GM21786 (cell line): ENCODE measurements at regions not wholly inside any gene's neighbourhood (a gene's known extent, or its start where the extent isn't known, plus 50 kb on each side); places are given as distances from the start of the nearest gene placed in this dataset.
"Not testable (repeated sequence)": the region's sequence is repeated elsewhere in the genome, so short reads cannot be mapped to it uniquely, and the experiment has no call there.

ENCODE experiments used
- ATAC-seq: cut with Tn5 transposase; IDR thresholded peaks from one replicate; pipeline ENCODE4 v1.9.1; 2021; ENCODE audit not compliant: unreplicated experiment

DNA sequence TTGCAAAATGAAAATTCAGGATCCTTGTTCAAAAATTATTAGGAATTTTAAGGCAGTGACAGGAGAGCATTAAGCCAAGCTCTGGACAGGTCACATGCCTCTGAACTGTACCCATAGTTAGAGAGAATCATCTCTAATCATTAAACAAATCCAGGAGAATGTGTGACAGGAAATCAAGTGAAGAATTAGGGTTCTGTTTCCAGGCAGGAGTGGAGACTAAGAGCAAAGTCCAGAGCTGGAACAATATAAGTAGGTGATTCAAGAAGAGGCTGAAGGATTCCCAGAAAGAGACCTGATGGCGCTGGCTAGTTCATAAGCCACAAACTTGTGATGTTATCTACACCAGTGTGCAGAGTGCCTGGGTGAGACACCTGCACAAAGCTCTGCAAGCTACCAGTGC is 104.6 kb upstream of the PRKG2 start:
- ATAC-seq: no peak

DNA sequence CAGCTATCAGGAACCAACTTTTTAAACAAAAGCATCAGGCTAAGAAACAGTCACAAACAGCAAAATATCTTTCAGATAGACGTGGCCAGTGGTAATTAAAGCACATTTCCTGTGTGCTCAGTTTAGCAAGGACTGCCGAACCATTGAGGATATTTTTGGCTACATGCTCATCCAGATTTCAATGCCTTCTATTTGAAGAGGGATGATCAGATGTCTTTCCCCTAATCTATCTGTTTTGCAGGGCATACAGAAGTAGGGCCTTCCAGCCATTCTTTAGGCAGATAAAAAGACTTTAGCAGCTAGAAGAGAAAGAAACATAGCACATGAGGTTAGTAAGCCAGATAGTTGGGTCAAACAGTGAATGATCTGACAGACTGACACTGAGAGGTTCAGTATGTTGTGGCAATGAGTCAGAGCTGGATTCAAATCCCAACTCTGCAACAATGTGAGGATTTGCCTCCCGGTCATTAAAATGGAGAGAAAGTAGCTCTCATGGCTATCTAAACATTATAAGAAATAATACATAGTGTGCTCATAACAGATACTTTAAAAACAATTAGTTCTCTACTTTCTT is 100.0 kb upstream of the PRKG2 start:
- ATAC-seq: no peak

DNA sequence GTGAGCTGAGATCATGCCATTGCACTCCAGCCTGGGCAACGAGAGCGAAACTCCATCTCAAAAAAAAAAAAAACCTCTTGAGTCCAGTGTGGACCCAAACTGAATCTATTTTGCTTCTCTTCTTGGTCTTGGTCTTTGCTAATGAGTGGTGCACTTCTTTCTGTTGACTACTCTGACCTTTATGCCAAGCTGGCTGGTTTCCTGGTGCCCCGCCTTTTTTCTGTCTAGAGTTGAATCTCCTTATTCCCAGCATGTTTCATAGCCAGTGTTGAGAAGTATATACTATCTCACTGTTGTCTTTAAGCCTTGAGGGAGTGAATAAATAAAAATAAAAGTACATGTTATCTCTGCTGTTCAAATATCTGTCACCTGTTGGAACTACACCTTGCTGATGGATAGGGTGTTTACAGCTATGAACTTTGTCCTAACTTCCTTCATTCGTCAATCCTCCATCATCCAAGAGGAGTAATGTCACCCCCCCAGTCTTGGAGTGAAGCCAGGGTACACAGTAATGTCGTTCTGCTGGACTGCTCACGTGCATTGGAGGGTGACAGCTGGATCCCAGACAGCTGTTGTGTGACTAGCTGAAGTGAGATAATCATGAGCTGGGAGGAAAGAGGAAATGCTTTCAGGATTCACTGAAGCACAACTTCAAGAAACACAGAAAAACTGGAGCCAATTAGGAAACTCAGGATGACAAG is 99.3 kb upstream of the PRKG2 start:
- ATAC-seq: no peak

DNA sequence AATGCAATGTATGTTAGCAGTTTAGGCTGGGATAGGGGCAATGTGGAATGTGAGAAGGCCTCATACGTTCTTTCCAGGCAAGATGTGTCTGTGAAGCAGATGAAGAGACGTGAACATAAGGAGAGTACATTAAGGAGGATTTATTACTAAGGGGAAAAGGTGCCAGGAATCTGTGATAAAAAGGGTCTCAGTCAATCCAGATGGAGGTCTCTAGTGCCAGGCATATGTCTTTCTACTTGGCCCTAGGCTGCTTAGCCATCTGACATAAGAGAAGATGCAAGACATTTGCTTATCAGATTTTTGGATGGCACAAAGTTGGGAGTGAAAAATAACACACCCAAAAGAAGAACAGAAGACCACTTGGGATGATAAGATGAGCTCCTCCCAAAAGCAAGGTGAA is 93.0 kb upstream of the PRKG2 start:
- no peak for ATAC-seq

DNA sequence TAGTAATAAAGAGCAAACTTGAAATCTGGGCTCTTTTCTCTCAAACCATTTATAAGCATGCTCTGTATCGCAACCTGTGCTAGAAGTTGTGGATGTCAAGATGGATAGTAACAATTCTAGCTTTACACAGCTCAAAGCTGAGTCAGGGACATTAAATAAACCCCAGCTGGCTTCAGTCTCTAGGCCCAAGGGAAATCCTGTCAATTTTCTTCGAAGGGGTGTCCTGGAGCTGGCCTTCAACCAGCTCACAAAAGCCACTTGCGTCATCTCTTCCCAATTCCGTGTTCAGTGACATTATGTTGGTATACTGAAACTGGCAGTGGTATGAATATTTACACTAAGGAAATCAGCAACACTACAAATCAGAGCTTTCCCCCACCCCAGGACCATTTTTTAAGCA is 89.8 kb upstream of the PRKG2 start:
- ATAC-seq: no peak

DNA sequence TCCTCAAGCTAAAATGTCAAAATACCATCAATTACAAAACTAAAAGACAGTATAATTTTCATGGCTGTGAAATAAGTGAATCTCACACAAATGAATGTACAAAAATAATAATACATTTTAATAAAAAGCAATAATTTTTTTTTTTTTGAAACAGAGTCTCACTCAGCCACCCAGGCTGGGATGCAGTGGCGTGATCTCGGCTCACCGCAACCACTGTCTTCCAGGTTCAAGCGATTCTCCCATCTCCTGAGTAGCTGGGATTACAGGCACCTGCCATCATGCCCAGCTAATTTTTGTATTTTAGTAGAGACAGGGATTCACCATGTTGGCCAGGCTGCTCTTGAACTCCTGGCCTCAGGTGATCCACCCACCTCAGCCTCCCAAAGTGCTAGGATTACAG is 85.3 kb upstream of the PRKG2 start:
- ATAC-seq: not testable (repeated sequence)

DNA sequence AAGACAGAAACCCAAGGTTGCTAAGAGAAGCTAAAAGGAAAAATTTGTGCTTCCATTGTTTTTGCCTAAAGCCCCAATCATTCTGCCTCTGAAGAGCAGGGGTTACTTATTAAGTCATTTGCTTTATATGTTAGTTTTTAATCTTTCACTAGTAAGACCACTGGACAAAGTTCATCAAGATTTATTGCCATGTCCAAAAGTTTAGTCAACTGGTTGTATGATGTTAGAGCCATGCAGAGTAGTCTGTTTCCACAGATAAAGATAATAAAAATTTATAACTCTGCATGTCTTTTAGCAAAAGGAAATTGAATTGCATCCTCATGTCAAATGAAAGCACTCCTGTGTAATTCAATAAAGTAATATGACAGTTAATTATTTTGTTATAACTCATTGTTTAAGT is 75.8 kb upstream of the PRKG2 start:
- ATAC-seq: no peak

DNA sequence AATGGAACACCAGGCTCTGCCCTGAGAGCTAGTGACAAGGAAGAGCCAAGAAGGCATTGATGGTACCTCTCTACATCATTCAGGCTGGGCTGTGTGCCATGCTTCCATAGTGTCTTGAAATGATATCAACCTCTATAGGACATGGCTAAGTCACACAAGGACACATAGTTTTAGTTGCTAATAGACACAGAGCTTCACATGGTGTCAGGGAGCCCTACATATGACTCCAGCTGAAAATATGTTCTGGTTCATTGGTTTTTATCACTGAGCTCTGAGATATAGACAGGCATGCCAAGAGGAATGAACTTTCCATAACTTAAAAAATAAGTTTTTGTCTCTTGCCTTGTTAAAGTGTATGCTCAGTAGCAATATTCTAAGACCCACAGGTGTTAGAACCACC is 72.1 kb upstream of the PRKG2 start:
- no peak for ATAC-seq

DNA sequence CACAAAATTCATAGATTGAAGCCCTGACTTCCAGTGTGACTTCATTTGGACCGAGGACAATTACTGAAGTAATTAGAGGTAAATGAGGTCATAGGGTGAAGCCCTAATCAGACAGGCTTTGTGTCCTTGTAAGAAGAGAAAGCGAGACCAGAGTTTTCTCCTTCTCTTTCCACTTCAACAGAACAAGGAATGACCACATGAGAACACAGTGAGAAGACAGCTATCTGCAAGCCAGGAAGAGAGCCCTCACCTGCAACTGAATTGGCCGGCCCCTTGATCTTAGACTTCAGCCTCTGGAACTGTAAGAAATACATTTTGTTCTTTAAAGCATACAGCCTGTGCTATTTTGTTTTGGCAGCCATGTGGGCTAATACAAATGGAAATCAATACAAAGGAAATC is 67.1 kb upstream of the PRKG2 start:
- ATAC-seq: no peak

DNA sequence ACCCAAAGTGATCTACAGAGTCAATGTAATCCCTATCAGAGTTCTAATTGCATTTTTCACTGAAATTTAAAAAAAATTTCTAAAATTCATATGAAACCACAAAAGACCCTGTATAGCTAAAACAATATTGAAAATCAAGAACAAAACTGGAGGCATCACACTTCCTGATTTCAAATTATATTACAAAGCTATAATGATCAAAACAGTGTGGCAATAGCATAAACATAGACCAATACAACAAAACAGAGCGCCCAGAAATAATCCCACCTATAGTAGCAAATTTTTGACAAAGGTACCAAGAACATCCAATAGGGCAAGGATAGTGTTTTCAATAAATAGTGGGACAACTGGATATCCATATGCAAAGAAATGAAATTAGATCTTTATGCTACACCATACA is 59.4 kb upstream of the PRKG2 start:
- no peak for ATAC-seq

DNA sequence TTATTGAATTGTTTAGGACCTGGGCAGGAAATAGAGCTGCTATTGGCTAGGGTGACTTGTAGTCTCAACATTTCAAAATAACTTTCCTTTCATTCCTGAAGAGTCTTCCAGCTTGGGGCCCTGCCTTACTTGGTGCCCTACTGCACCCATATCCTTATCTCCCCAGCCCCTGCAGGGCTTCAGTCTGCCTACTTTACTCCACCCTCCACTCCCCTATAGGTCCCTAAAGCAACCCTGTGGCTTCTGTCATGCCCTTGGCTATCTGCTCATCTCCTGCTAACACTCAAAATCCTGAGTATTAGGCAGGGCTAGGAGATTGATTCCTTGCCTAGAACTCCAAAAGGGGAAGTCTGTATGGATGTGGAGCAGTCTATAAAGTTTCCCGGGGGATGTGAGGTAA is 57.6 kb upstream of the PRKG2 start:
- no peak for ATAC-seq
